Stimulated activated CD8-positive, alpha-beta memory T cell treated with anti-CD3 and anti-CD28 coated beads, Interleukin-7, amount 100 ng/mL, for 1 hour (primary cell): ENCODE measurements at regions not wholly inside any gene's neighbourhood (a gene's known extent, or its start where the extent isn't known, plus 50 kb on each side); places are given as distances from the start of the nearest gene placed in this dataset.

Source experiments
- DNase-seq, 2 donors: peaks; one replicate each; pipeline ENCODE4 v3.0.0-alpha.2; 2020; ENCODE audit warnings: low read depth in 2 of 2

DNA sequence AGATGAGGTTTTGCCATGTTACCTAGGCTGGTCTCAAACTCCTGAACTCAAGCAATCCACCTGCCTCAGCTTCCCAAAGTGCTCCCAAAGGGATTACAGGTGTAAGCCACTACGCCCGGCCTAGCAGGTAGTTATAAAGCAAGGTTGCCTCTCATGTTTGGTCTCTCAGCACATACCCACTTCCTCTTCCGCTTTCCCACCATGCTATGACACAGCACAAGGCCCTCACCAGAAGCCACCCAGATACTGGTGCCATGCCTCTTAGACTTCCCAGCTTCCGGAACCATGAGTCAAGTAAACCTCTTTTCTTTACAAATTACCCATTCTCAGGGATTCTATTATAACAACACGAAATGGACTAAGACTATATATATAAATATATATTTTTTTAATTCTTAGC lies 143.6 kb downstream of the COPRS start:
- no peak for DNase-seq

DNA sequence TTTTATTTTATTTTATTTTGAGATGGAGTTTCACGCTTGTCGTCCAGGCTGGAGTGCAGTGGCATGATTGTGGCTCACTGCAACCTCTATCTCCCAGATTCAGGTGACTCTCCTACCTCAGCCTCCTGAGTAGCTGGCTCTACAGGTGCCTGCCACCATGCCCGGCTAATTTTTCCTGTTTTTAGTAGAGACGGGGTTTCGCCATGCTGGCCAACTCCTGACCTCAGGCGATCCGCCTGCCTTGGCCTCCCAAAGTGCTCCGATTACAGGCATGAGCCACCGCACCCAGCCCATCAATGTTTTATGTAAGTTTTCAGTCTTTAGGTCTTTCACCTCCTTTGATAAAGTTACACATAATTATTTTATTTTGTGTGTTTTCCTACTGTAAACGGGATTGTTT lies 154.6 kb downstream of the COPRS start:
- no peak for DNase-seq

DNA sequence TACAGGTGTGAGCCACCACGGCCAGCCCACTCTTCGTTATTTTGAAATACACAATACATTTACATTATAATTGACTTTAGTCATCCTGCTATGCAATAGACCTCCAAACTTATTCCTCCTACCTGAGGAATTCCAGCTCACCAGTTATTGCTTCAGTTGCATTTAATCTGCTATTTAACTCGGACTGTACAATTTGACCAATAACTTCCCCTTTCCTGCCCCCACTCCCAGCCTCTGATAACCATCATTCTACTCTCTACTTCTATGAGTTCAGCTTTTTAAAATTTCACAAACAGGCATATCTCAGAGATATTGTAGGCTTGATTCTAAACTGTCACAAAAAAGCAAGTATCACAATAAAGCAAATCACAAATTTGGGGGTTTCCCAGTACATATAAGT lies 157.0 kb downstream of the COPRS start:
- DNase-seq = no peak

- DNase-seq = no peak
Measured at GRCh38 chr17:31700973-31701372, 158.1 kb downstream of the COPRS start.

DNA sequence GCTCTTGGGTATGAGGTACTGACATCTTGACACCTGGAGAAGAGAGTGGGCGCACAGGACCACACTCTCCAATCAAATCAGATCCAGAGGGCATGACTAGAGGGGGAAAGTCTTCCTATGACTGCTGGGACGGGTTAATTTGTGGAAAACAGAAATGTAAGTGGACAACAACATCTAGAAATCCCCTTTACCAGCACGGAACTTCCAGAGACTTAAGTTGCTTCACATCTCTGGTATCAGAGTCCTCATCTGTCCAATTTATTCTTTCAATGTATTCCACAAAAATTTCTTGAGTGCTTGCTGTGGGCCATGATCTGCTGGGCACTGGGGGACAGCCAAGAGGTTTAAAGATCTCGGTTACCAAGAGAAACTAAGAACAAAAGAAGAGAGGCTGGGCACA lies 159.2 kb downstream of the COPRS start:
- no peak for DNase-seq

GRCh38 chr17:31699281-31699680 lies 159.8 kb downstream of the COPRS start:
- no peak for DNase-seq

DNA sequence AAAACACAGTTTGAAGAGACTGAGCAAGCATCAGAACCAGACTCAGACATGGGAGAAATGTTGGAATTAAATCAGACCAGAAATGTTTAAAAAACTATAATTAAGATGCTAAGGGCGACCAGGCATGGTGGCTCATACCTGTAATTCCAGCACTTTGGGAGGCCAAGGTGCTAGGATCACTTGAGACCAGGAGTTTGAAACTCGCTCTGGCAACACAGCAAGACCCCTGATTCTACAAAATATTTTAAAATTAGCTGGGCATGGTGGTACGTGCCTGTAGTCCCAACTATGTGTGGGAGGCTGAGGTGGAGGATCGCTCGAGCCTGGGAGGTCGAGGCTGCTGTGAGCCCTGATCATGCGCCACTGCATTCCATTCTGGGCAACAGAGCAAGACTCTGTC lies 160.3 kb downstream of the COPRS start:
- DNase-seq = no peak

GRCh38 chr17:31697838-31698237 lies 161.2 kb downstream of the COPRS start:
- DNase-seq = no peak

GRCh38 chr17:31696703-31697325 lies 162.2 kb downstream of the COPRS start:
- DNase-seq = no peak

GRCh38 chr17:31696184-31696602 lies 162.9 kb downstream of the COPRS start:
- DNase-seq = no peak

- no peak for DNase-seq
Measured at GRCh38 chr17:31695456-31696090, 163.5 kb downstream of the COPRS start.

DNA sequence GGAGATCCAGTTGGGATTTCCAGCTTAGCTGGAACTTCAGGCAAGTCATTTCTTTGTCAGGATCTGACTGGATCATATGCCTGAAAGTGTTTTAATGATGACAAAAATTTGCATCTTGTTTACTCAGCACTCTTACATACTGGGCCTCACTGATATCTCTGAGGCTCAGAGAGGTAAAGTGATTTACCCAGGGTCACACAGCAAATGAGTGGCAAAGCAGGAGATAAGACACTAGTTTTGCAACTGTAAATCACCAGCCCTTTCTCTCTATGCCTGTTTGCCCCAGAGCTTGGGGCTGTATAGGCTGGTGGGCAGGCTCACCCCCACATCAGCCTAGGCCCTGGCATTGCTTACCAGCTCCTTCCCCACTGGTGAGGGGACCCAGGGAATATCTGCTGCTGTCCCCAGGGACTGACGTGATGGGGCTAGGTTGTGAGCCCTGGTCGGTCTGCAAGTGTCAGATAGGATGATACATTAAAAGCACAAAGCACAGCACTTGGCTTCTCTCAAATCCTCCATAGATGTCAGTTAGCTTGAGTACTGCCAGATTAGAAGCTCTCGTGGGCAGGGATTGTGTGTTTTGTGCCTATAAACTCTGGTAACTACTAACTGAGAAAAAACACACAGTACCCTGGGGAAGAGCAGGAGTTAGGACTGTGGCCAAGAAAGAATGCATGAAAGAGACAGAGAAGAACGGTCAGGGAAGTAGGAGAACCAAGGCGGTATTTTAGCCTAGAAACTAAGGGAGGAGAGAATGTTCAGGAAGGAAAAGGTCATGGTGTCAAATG lies 165.4 kb downstream of the COPRS start:
- no peak for DNase-seq

- no peak for DNase-seq
Measured at GRCh38 chr17:31692632-31693031, 166.4 kb downstream of the COPRS start.

- no peak for DNase-seq
Measured at GRCh38 chr17:31692027-31692426, 167.0 kb downstream of the COPRS start.

GRCh38 chr17:31691251-31691905 lies 167.7 kb downstream of the COPRS start:
- DNase-seq = no peak

DNA sequence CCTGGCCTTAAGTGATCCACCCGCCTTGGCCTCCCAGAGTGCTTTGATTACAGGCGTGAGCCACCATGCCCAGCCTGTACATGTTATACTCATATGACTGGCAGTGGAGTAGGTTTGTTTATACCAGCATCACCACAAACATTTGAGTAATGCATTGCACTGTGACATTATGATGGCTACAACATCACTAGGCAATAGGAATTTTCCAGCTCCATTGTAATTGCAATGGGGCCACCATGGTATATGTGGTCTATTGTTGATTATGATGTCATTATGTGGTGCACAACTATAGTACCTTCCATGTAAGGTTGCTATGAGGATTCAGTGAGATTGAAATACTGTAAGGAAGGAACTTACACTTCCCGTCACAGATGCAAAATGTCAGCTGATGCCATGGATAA lies 168.9 kb downstream of the COPRS start:
- no peak for DNase-seq

DNA sequence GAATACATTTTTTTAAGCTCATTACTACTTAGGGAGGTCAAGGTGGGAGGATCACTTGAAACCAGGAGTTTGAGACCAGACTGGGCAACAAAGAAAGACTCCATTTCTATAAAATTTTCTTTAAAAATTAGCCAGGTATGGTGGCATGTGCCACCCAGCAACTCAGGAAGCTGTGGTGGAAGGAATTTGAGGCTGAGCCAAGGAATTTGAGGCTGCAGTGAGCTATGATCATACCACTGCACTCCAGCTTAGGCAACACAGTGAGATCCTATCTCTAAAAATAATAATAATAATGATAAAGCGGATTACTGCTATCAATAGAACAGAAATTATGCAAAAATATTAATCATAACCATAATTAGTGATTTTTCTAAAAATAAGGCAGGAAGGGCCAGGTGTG lies 170.3 kb downstream of the COPRS start:
- no peak for DNase-seq

DNA sequence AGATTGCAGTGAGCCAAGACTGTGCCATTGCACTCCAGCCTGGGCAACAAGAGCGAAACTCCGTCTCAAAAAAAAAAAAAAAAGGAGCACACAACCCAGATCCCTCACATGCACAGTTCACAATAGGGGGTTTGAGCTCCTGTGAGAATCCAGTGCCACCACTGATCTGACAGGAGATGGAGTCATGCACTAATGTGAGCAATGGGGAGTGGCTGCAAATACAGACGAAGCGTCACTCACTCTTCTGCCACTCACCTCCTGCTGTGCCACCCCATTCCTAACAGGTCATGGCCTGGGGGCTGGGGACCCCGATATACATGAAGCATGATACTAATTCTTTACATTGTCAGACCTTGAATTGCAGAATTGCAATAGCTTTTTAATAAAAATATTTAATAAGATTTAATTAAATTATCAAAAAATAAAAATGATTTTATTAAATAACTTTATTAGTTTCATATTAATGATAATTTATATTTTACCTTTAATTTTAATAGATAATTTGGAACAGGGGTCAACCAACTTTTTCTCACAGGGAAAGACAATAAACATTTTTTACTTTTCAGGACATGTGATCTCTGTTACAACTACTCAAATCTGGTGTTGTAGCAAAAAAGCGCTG lies 171.4 kb downstream of the COPRS start:
- no peak for DNase-seq

GRCh38 chr17:31686495-31686894 lies 172.5 kb downstream of the COPRS start:
- DNase-seq = no peak

DNA sequence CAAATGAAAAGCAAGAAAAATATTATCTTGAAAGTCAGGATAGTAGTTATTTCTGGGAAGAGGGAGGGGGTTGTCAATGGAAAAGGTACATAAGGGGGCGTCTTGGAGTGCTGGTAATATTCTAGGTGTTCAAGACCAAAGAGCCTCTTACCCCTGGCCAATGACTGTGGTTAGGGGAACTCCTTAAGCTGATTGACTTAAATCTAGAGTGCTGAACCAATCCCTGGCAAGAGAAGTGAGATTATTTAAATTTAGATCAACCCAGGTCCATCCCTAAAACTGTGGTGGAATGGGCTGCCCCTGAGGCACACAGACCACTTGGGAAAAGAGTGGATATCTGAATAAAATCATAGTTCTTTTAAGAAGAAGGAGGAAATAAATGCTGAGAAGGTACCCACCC lies 174.1 kb downstream of the COPRS start:
- no peak for DNase-seq

GRCh38 chr17:31680126-31680525 lies 178.9 kb downstream of the COPRS start:
- DNase-seq = no peak

DNA sequence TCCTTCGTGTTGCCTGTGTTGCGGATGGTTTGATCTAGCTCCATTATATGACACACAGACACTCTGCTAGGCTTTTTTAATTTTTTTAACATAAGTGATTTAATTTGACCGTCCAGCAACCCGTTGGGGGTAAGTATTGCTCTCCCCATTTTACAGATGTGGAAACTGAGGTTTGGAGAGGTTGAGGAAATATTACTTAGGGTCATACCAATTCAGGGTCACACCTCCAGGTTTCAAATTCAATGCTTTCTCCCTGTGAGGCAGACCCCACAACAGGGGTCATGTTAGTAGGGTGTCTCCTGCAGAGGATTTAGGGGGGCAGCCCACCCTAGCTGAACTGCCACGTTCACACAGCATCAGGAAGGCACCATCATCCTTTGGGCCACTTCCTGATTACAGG lies 179.4 kb downstream of the COPRS start:
- no peak for DNase-seq
